ENCODE measurements at regions not wholly inside any gene's neighbourhood (a gene's known extent, or its start where the extent isn't known, plus 50 kb on each side); places are given as distances from the start of the nearest gene placed in this dataset.

- TF ChIP-seq CTCF (IDR thresholded peaks at IDR 0.05 in 2 of 3, conservative IDR thresholded peaks at IDR 0.05 in 1 of 3; ENCODE audit: control insufficient read depth in 2 of 3, extremely low read depth in 1 of 3, insufficient read depth in 1 of 3, low read depth in 3 of 3, low read length in 3 of 3) (no peak), IRF3 (IDR thresholded peaks at IDR 0.05) (no peak), MXI1 (IDR thresholded peaks at IDR 0.05; ENCODE audit: low read depth, low read length) (no peak), NRF1 (conservative IDR thresholded peaks at IDR 0.05; ENCODE audit: low read depth, low read length) (no peak), TARDBP (IDR thresholded peaks at IDR 0.05; ENCODE audit: borderline replicate concordance) (no peak), RCOR1 (conservative IDR thresholded peaks at IDR 0.05; ENCODE audit: low read depth, low read length) (no peak), TBL1XR1 (IDR thresholded peaks at IDR 0.05; ENCODE audit: low read depth, low read length) (no peak)
These were observed 233.4 kb upstream of the ITGA1 start for GRCh38 chr5:52554293-52554692.
